ENCODE measurements at regions not wholly inside any gene's neighbourhood (a gene's known extent, or its start where the extent isn't known, plus 50 kb on each side); places are given as distances from the start of the nearest gene placed in this dataset.

DNA sequence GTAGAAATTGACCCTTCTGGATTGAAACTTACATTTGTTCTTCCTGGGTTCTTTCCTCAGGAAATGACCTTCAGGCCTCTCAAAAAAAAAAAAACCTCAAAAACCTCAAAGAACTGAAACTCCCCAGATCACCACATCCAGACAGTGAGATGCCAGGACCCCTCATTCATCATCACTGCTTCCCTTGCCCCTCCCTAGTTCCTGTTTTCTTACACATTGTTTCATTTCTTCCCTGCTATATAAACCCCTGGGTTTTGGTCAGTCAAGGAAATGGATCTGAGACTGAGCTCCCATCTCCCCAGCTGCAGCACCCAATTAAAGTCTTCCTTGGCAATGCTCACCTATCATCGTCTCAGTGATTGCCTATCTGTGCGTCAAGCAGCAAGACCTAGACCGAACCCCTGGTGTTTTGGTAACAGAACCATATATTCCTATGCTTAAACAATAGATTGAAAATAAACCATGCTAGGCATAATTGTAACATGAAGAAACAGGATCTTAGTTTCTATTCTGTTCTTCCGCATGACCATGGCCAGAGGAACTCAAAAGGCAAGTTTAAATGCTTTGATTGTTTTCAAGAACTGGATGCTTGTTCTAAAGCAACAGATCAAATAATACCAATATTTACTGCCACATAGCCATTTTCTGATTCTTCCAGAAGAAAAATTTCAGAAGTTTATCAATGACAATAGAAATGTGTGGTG, 108.0 kb upstream of the MAX start:
- TF ChIP-seq, protein P1, sequence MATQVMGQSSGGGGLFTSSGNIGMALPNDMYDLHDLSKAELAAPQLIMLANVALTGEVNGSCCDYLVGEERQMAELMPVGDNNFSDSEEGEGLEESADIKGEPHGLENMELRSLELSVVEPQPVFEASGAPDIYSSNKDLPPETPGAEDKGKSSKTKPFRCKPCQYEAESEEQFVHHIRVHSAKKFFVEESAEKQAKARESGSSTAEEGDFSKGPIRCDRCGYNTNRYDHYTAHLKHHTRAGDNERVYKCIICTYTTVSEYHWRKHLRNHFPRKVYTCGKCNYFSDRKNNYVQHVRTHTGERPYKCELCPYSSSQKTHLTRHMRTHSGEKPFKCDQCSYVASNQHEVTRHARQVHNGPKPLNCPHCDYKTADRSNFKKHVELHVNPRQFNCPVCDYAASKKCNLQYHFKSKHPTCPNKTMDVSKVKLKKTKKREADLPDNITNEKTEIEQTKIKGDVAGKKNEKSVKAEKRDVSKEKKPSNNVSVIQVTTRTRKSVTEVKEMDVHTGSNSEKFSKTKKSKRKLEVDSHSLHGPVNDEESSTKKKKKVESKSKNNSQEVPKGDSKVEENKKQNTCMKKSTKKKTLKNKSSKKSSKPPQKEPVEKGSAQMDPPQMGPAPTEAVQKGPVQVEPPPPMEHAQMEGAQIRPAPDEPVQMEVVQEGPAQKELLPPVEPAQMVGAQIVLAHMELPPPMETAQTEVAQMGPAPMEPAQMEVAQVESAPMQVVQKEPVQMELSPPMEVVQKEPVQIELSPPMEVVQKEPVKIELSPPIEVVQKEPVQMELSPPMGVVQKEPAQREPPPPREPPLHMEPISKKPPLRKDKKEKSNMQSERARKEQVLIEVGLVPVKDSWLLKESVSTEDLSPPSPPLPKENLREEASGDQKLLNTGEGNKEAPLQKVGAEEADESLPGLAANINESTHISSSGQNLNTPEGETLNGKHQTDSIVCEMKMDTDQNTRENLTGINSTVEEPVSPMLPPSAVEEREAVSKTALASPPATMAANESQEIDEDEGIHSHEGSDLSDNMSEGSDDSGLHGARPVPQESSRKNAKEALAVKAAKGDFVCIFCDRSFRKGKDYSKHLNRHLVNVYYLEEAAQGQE (IDR thresholded peaks at IDR 0.05; ENCODE audit: insufficient read depth in 1 of 2, low read depth in 2 of 2, low read length in 2 of 2), result no peak
- TF ChIP-seq POLR2AphosphoS5 (IDR thresholded peaks at IDR 0.05; ENCODE audit: low read depth, low read length), result no peak
